Transverse colon (tissue), 4 donors: ENCODE measurements at regions not wholly inside any gene's neighbourhood (a gene's known extent, or its start where the extent isn't known, plus 50 kb on each side); places are given as distances from the start of the nearest gene placed in this dataset.

Experiments used
- CTCF ChIP-seq, 5 experiments: fragments of 200-600 bp in 3 of 5; fragments of 450-650 bp in 2 of 5; sonication (generic) in 3 of 5; IDR thresholded peaks; 1 replicate in 2 of 5; 2 replicates in 3 of 5; pipeline ENCODE4 v1.5.1; 2016 to 2017; ENCODE audit warnings: antibody characterized with exemption in 5 of 5, inconsistent platforms in 3 of 5, mild to moderate bottlenecking in 2 of 5, moderate library complexity in 1 of 5
- POLR2A ChIP-seq: fragments of 450-650 bp; IDR thresholded peaks from one replicate; pipeline ENCODE4 v1.6.1; 2016; ENCODE audit warnings: antibody characterized with exemption, mild to moderate bottlenecking, moderate library complexity
- POLR2AphosphoS5 ChIP-seq, 3 donors: sonication (generic); formaldehyde crosslinking; IDR thresholded peaks; one replicate each; pipeline ENCODE4 v1.6.1; 2016; ENCODE audit warnings: antibody characterized with exemption in 3 of 3

DNA sequence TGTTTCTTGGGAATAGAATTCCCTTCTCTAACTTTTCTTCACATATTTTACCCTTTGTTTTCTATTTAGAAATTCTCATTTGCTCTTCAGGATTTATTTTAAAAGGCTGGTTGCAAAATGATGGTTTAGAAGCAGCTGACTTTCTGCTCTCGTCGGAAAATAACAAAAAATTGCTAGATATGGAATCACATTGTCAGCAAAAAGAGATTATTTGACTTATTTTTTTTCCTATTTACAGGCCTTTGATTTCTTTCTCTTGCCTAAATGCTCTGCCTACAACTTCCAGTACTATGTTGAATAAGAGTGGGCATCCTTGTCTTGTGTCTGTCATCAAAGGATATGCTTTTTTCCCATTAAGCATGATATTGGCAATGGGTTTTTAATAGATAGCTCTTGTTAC lies 1619.1 kb upstream of the ACO1 start:
- TF ChIP-seq CTCF (IDR thresholded peaks at IDR 0.05) (no peak), POLR2A (no peak), POLR2AphosphoS5 (IDR thresholded peaks at IDR 0.05) (no peak)
